ENCODE measurements at regions not wholly inside any gene's neighbourhood (a gene's known extent, or its start where the extent isn't known, plus 50 kb on each side); places are given as distances from the start of the nearest gene placed in this dataset.
"Not testable (repeated sequence)": the region's sequence is repeated elsewhere in the genome, so short reads cannot be mapped to it uniquely, and the experiment has no call there.

- Histone ChIP-seq H3K4me1 (ENCODE audit: control insufficient read depth, insufficient read depth, low read length) (no peaks in the 10 kb centered on the region), H3K36me3 (ENCODE audit: control insufficient read depth, insufficient read depth, low read length) (no peaks in the 10 kb centered on the region), H3K9me3 (ENCODE audit: control insufficient read depth, insufficient read depth, low read length) (no peaks in the 10 kb centered on the region; the same call in 1 of the 2 replicates), H3K27me3 (ENCODE audit: control insufficient read depth, insufficient read depth, low read length) (no peaks in the 10 kb centered on the region), H3K4me3 (ENCODE audit: low read length) (no peak overlapping the region), H3K27ac (ENCODE audit: low read length) (no peak overlapping the region)
- WGBS (ENCODE audit: insufficient coverage, insufficient read length): no CpG with 5 or more reads among the region's 3 CpGs
- DNase-seq (ENCODE audit: low read depth, low spot score): no peak
These were observed 198.4 kb downstream of the COPRS start for GRCh38 chr17:31660684-31661083.

- Histone ChIP-seq H3K27me3 (ENCODE audit: control insufficient read depth, insufficient read depth, low read length) (no peaks in the 10 kb centered on the region), H3K4me3 (ENCODE audit: low read length) (no peak overlapping the region), H3K9me3 (ENCODE audit: control insufficient read depth, insufficient read depth, low read length) (no peaks in the 10 kb centered on the region), H3K27ac (ENCODE audit: low read length) (no peak overlapping the region), H3K36me3 (ENCODE audit: control insufficient read depth, insufficient read depth, low read length) (no peaks in the 10 kb centered on the region), H3K4me1 (ENCODE audit: control insufficient read depth, insufficient read depth, low read length) (no peaks in the 10 kb centered on the region)
- no CpG with 5 or more reads among the region's 4 CpGs for WGBS (ENCODE audit: insufficient coverage, insufficient read length)
- no peak for DNase-seq (ENCODE audit: low read depth, low spot score)
These were observed 201.2 kb downstream of the COPRS start for GRCh38 chr17:31657876-31658275.

GRCh38 chr17:31654936-31655335 is 204.1 kb downstream of the COPRS start:
- Histone ChIP-seq H3K36me3 (ENCODE audit: control insufficient read depth, insufficient read depth, low read length) (no peaks in the 10 kb centered on the region), H3K9me3 (ENCODE audit: control insufficient read depth, insufficient read depth, low read length) (no peaks in the 10 kb centered on the region), H3K27ac (ENCODE audit: low read length) (no peak overlapping the region), H3K4me3 (ENCODE audit: low read length) (no peak overlapping the region), H3K27me3 (ENCODE audit: control insufficient read depth, insufficient read depth, low read length) (no peaks in the 10 kb centered on the region), H3K4me1 (ENCODE audit: control insufficient read depth, insufficient read depth, low read length) (no peaks in the 10 kb centered on the region)
- DNase-seq (ENCODE audit: low read depth, low spot score): no peak
- WGBS (ENCODE audit: insufficient coverage, insufficient read length): no CpG with 5 or more reads among the region's 8 CpGs

GRCh38 chr17:31653691-31654090 is 205.4 kb downstream of the COPRS start:
- no CpG with 5 or more reads among the region's 6 CpGs for WGBS (ENCODE audit: insufficient coverage, insufficient read length)
- no peaks in the 10 kb centered on the region for H3K27me3 ChIP-seq (ENCODE audit: control insufficient read depth, insufficient read depth, low read length)
- H3K9me3 ChIP-seq (ENCODE audit: control insufficient read depth, insufficient read depth, low read length): no peaks in the 10 kb centered on the region
- no peak overlapping the region for H3K4me3 ChIP-seq (ENCODE audit: low read length)
- no peak overlapping the region for H3K27ac ChIP-seq (ENCODE audit: low read length)
- DNase-seq (ENCODE audit: low read depth, low spot score): no peak
- no peaks in the 10 kb centered on the region for H3K4me1 ChIP-seq (ENCODE audit: control insufficient read depth, insufficient read depth, low read length)
- no peaks in the 10 kb centered on the region for H3K36me3 ChIP-seq (ENCODE audit: control insufficient read depth, insufficient read depth, low read length)

- no CpG with 5 or more reads among the region's 5 CpGs for whole genome bisulfite sequencing (ENCODE audit: insufficient coverage, insufficient read length)
- DNase-seq (ENCODE audit: low read depth, low spot score): no peak
These were observed 208.1 kb downstream of the COPRS start for GRCh38 chr17:31650756-31651520.

GRCh38 chr17:31649302-31649701 is 209.7 kb downstream of the COPRS start:
- Histone ChIP-seq H3K27me3 (ENCODE audit: control insufficient read depth, insufficient read depth, low read length) (no peaks in the 10 kb centered on the region), H3K36me3 (ENCODE audit: control insufficient read depth, insufficient read depth, low read length) (no peaks in the 10 kb centered on the region), H3K9me3 (ENCODE audit: control insufficient read depth, insufficient read depth, low read length) (peaks cover 1% of the 10 kb centered on the region), H3K4me1 (ENCODE audit: control insufficient read depth, insufficient read depth, low read length) (no peaks in the 10 kb centered on the region), H3K4me3 (ENCODE audit: low read length) (no peak overlapping the region), H3K27ac (ENCODE audit: low read length) (no peak overlapping the region)
- WGBS (ENCODE audit: insufficient coverage, insufficient read length): no CpG with 5 or more reads among the region's 3 CpGs
- no peak for DNase-seq (ENCODE audit: low read depth, low spot score)

More at GRCh38 chr17:31650756-31651520, 208.1 kb downstream of the COPRS start:
- H3K4me3 ChIP-seq (ENCODE audit: low read length): no peak overlapping the region
- H3K27ac ChIP-seq (ENCODE audit: low read length): no peak overlapping the region
- no peaks in the 10 kb centered on the region for H3K36me3 ChIP-seq (ENCODE audit: control insufficient read depth, insufficient read depth, low read length)
- no peaks in the 10 kb centered on the region for H3K4me1 ChIP-seq (ENCODE audit: control insufficient read depth, insufficient read depth, low read length)
- no peaks in the 10 kb centered on the region for H3K27me3 ChIP-seq (ENCODE audit: control insufficient read depth, insufficient read depth, low read length)
- no peaks in the 10 kb centered on the region for H3K9me3 ChIP-seq (ENCODE audit: control insufficient read depth, insufficient read depth, low read length)

GRCh38 chr17:31647661-31648060 is 211.4 kb downstream of the COPRS start:
- peaks cover 1% of the 10 kb centered on the region for H3K9me3 ChIP-seq (ENCODE audit: control insufficient read depth, insufficient read depth, low read length)
- no peak overlapping the region for H3K4me3 ChIP-seq (ENCODE audit: low read length)
- H3K27me3 ChIP-seq (ENCODE audit: control insufficient read depth, insufficient read depth, low read length): no peaks in the 10 kb centered on the region
- no peak overlapping the region for H3K27ac ChIP-seq (ENCODE audit: low read length)
- DNase-seq (ENCODE audit: low read depth, low spot score): no peak
- no CpG with 5 or more reads among the region's 1 CpG for WGBS (ENCODE audit: insufficient coverage, insufficient read length)
- H3K4me1 ChIP-seq (ENCODE audit: control insufficient read depth, insufficient read depth, low read length): no peaks in the 10 kb centered on the region
- H3K36me3 ChIP-seq (ENCODE audit: control insufficient read depth, insufficient read depth, low read length): no peaks in the 10 kb centered on the region

GRCh38 chr17:31646642-31647041 is 212.4 kb downstream of the COPRS start:
- Histone ChIP-seq H3K27ac (ENCODE audit: low read length) (no peak overlapping the region), H3K36me3 (ENCODE audit: control insufficient read depth, insufficient read depth, low read length) (no peaks in the 10 kb centered on the region), H3K27me3 (ENCODE audit: control insufficient read depth, insufficient read depth, low read length) (no peaks in the 10 kb centered on the region), H3K4me3 (ENCODE audit: low read length) (no peak overlapping the region), H3K4me1 (ENCODE audit: control insufficient read depth, insufficient read depth, low read length) (no peaks in the 10 kb centered on the region), H3K9me3 (ENCODE audit: control insufficient read depth, insufficient read depth, low read length) (peaks cover 1% of the 10 kb centered on the region)
- no peak for DNase-seq (ENCODE audit: low read depth, low spot score)
- no CpG with 5 or more reads among the region's 2 CpGs for WGBS (ENCODE audit: insufficient coverage, insufficient read length)

GRCh38 chr17:31645351-31645750 is 213.7 kb downstream of the COPRS start:
- Histone ChIP-seq H3K4me1 (ENCODE audit: control insufficient read depth, insufficient read depth, low read length) (no peaks in the 10 kb centered on the region), H3K9me3 (ENCODE audit: control insufficient read depth, insufficient read depth, low read length) (peaks cover 1% of the 10 kb centered on the region), H3K27ac (ENCODE audit: low read length) (no peak overlapping the region), H3K36me3 (ENCODE audit: control insufficient read depth, insufficient read depth, low read length) (no peaks in the 10 kb centered on the region), H3K27me3 (ENCODE audit: control insufficient read depth, insufficient read depth, low read length) (no peaks in the 10 kb centered on the region), H3K4me3 (ENCODE audit: low read length) (no peak overlapping the region)
- WGBS (ENCODE audit: insufficient coverage, insufficient read length): no CpG with 5 or more reads among the region's 3 CpGs
- no peak for DNase-seq (ENCODE audit: low read depth, low spot score)

GRCh38 chr17:31631766-31632165 is 227.3 kb downstream of the COPRS start:
- H3K27ac ChIP-seq (ENCODE audit: low read length): no peak overlapping the region
- no peaks in the 10 kb centered on the region; the same call in 1 of the 2 replicates for H3K27me3 ChIP-seq (ENCODE audit: control insufficient read depth, insufficient read depth, low read length)
- H3K4me1 ChIP-seq (ENCODE audit: control insufficient read depth, insufficient read depth, low read length): no peaks in the 10 kb centered on the region
- H3K36me3 ChIP-seq (ENCODE audit: control insufficient read depth, insufficient read depth, low read length): no peaks in the 10 kb centered on the region
- H3K9me3 ChIP-seq (ENCODE audit: control insufficient read depth, insufficient read depth, low read length): no peaks in the 10 kb centered on the region
- WGBS (ENCODE audit: insufficient coverage, insufficient read length): no CpG with 5 or more reads among the region's 3 CpGs
- no peak for DNase-seq (ENCODE audit: low read depth, low spot score)
- H3K4me3 ChIP-seq (ENCODE audit: low read length): no peak overlapping the region

GRCh38 chr17:31630866-31631265 is 228.2 kb downstream of the COPRS start:
- no CpG with 5 or more reads among the region's 8 CpGs for WGBS (ENCODE audit: insufficient coverage, insufficient read length)
- H3K36me3 ChIP-seq (ENCODE audit: control insufficient read depth, insufficient read depth, low read length); H3K4me3 ChIP-seq (ENCODE audit: low read length); H3K4me1 ChIP-seq (ENCODE audit: control insufficient read depth, insufficient read depth, low read length); H3K9me3 ChIP-seq (ENCODE audit: control insufficient read depth, insufficient read depth, low read length); H3K27ac ChIP-seq (ENCODE audit: low read length); DNase-seq (ENCODE audit: low read depth, low spot score); H3K27me3 ChIP-seq (ENCODE audit: control insufficient read depth, insufficient read depth, low read length): not testable (repeated sequence)
